HG03571 (cell line): ENCODE measurements at regions not wholly inside any gene's neighbourhood (a gene's known extent, or its start where the extent isn't known, plus 50 kb on each side); places are given as distances from the start of the nearest gene placed in this dataset.

Source experiments
- ATAC-seq: cut with Tn5 transposase; IDR thresholded peaks from one replicate; pipeline ENCODE4 v1.9.1; 2021; ENCODE audit not compliant: unreplicated experiment

GRCh38 chr3:118541796-118542195 lies 492.9 kb downstream of the IGSF11 start:
- no peak for ATAC-seq

- ATAC-seq: no peak
Observed at GRCh38 chr3:118543832-118544231, 490.8 kb downstream of the IGSF11 start.

- no peak for ATAC-seq
Observed at GRCh38 chr3:118544458-118544857, 490.2 kb downstream of the IGSF11 start.

DNA sequence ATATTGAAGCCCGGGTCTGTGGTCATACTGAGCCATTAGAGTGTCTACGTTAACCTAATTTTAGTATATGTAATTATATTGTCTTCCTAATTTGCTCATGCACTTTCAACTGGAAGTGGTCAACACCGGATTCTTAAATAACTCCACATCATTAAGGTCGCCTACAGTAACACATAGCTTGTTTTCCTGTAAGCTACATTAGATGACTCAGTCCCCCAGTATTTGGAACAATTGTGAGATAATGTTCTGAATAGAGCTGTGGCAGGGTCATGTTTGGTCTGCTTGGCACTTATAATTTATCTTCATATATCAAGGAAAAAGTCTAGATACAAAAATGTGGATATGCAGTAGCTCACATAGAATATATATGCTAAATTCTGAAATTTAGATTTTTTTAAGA lies 486.2 kb downstream of the IGSF11 start:
- no peak for ATAC-seq

GRCh38 chr3:118550122-118550521 lies 484.5 kb downstream of the IGSF11 start:
- ATAC-seq: no peak

DNA sequence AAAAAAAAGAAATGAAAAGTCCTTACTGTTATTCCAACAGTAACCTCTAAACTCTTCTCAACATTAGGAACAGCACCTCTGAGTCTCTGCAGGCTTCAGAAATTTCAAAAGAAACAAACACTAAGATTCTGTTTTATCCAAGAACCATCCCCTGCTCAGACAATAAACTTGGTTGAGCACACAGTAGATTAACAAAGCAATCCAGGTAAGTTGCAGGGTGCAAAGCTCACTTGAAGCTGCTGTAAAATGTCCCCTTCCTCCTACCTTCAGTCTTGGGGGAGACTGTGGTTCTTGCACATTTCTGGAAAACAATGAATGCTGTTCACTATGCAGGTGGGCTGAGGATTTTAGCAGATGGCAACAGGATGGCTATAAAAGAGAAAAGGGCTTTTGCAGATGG lies 484.1 kb downstream of the IGSF11 start:
- no peak for ATAC-seq

DNA sequence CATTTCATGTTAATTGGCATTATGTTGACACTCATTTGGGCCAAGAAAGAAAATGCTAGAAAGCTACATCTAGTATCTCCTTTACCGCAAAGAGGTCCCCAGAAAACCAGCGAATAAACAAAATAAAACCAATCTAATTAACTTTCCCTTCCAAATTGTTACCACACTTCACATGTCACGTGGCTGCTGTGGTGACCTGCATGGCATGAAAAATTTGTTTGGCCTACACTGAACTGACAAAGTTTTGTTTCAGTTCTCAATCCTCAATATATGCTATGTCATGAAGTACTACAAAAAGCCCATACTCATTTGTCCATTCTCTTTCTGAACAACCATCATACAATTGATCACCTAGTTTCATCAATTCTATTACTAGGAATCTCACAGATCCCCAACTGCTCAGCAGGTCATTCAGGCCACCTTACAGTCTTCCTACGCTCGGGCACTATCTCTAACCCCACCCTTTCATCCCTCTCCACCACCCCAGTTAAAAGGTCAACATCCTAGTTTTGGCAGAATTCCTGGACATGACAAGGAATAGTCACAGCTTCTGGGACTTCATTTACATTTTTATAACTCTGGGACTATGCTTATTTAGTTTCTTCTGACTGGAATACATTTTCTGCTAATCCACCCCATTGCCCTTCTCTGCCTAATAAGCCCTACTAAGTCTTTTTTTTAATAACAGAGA lies 480.4 kb downstream of the IGSF11 start:
- ATAC-seq: no peak

DNA sequence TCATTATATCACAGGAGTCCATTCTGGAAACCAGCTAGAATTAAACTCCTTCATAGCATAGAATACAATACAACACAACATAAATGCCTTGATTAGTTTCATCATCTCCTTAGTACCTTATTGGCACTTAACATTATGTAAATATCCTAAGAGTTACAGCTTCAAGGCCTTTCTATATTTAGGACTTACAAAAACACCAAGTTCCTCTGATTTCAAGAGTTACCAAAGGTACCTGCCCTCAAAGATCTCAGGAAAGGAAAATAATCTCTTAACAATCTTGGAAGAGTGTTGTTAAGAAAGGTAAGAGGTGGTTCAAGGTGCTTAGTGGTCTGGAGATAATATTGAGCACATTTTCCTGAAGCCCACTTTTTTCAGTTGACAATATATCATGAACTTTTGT lies 477.7 kb downstream of the IGSF11 start:
- no peak for ATAC-seq

DNA sequence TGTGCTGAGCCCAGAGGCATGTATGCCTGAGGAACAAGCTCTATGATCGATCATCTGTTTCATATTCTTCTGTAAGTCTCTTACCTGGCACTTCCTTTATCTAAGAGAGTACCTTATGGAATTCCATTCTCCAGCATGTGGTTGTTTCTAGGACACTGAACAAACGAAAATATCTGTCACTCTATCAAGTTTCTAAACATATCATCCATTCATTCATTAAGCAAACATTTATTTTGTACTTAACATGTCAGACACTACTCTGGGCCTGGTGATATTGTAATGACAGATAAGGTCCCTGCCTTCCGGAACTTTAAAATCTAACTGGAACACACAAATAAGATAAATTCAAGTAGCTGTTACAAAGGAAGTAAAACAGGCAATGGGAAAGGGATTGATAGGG lies 477.1 kb downstream of the IGSF11 start:
- ATAC-seq: no peak

DNA sequence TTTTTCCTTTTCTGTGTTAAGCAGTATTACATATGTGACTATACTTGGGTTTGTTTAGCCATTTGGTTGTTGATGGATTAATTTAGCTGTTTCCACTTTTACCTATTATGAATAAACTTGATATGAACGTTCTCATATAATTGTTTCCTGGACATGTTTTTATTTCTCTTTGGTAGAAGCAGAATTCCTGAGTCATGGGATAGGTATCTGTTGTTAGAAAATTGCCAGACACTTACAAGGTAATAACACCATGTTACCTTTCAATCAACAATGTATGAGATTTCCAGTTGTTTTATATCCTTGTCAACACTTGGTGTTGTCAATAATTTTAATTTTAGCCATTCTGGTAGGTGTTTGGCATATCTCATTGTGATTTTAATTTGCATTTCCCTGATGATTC lies 475.4 kb downstream of the IGSF11 start:
- ATAC-seq: no peak

DNA sequence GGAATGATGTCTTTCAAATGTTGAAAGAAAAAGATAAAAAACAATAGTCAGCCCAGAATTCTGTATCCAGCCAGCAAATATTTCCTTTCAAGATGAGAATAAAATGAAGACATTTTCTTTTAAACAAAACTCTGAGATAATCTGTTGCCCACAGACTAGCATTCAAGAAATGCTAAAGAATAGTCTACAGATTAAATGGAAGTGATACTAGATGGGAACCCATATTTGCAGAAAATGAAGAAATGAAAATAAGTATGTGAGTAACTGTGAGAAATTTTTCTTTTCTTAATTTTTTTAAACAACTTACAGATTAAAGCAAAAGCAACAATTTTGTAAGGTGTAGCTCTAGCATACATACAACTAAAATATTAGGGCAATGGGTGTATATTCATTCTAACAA lies 469.8 kb downstream of the IGSF11 start:
- no peak for ATAC-seq

DNA sequence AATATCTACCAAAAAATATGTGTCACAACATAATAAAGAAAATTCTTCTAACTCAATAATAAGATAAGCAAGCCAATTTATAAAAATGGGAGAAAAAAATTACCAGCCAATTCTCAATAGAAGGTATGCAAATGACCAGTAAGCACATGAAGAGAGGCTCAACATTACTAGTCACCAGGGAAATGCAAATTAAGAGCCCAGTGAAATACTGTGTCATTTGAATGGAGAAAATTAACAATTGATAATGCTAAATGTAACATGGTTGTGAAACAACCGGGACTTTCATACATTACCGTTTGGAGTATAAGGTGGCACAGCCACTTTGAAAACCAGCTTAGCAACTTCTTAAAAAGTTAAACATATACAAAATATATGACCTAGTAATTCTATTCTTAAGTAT lies 460.7 kb downstream of the IGSF11 start:
- no peak for ATAC-seq

DNA sequence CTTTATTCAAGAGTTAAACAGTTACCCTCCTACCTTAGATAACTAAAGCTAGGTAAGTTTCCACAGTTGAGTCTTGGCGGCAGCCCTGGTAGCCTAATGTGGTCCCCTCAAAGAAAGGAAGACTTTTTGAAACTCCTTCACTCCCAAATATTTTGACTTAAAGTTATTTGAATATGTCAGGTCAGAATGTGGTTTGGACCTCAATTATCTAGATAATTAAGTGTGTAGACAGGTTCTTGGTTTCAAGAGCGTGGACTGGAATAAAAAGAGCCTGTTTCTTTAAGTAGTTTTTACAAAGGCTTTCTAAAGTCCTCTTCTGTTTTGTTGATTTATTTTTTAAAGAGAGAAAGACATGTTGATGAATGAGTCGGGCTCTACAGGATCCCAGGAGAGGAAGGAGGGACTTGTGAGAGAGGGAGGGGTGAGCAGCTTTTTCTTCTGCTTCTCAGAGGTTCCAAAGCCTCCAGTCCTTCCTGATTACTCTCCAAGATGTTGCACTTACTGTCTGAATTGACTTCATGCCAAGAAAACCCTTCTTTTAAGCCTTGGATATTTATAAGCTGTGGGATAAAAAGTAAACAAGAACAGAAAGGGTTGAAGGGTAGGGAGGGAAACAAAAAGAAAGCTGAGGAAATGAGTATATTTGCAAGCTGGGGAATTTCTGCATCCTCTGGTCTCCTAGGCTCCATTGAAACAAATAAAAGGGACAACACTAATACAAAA lies 457.4 kb downstream of the IGSF11 start:
- no peak for ATAC-seq

- ATAC-seq: no peak
Observed at GRCh38 chr3:118578559-118578958, 456.1 kb downstream of the IGSF11 start.

DNA sequence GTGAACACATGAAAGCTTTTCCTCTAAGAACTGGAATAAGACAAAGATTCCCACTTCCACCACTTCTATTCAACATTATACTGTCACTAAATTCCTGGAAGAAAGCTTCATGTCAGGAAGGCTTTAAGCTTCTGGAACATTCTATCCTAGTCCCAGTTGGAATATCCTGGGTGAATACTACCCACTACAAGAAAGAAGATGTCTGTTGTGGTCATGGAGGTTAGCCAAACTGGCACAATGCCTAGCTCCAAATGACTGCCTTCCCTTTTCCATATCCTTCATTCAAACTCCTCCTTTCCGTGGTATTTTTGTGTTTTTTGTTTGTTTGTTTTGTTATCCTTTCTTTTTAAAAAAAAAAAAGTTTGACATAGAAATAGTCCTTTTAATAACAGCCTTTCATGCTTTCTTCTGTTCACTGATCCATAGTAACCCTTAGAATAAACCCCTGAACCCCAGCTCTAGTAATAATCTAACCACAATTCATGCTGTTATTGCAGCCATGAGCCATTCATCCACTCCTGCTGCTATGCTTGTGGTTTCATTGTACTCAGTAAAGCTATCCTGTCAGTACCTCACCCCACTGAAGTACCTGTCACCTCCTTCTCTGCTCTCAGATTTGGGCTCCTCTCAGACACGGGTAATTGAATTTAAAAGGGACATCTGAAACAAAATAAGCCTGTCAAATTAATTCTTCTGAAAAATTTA lies 447.5 kb downstream of the IGSF11 start:
- no peak for ATAC-seq

- no peak for ATAC-seq
Observed at GRCh38 chr3:118587847-118588246, 446.8 kb downstream of the IGSF11 start.

DNA sequence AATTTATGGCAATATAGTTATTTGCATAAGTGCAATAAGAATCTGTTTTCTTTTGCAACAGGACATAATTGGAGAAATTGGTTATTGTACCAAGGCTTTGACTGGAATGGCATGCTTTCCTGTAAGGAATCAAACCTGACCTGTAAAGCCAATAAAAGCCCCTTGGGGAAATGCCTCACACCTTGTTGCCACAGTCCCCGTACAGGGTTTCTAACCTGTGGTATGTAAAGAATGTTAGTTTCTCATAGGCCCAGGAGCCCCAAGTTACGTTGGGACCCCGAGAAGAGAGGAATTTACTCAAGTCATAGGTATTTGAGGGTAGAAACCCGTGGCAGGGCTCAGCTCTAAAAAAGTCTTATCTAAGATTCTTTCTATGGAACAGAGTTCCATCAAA lies 441.4 kb downstream of the IGSF11 start:
- ATAC-seq: no peak

- ATAC-seq: no peak
Observed at GRCh38 chr3:118597184-118597583, 437.5 kb downstream of the IGSF11 start.

DNA sequence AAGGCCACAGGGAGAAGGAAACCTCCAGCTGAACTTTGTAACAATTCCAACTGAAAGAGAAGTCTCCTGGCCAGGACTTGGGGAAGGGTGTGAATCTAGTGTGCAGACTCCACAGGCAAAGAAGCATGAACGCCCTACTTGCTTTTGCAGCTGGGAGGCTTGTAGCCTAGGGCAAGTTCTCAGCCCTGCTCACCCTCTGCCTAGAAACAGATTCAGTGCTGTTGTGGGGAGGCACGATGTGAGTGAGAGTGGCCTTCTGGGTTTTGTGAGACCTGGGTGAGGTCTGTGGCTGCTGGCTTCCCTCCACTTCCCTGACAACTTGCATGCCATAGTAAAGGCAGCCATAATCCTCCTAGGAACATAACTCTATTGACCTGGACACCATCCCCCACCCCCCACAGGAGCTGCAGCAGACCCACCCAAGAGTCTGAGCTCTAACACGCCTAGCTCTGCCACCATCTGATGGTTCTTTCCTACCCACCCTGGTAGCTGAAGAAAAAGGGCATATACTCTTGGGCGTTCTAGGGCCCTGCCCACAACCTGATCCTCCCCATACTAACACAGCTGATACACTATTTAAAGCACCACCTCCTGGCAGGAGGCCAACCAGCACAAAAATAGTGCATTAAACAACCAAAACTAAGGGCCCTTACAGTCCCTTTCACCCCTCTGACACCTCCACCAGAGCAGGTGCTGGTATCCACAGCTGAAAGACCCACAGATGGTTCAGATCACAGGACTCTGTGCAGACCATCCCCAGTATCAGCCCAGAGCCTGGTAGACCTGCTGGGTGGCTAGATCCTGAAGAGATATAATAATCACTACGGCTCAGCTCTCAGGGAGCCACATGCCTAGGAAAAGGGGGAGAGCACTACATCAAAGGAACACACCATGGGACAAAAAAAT lies 426.5 kb downstream of the IGSF11 start:
- no peak for ATAC-seq

DNA sequence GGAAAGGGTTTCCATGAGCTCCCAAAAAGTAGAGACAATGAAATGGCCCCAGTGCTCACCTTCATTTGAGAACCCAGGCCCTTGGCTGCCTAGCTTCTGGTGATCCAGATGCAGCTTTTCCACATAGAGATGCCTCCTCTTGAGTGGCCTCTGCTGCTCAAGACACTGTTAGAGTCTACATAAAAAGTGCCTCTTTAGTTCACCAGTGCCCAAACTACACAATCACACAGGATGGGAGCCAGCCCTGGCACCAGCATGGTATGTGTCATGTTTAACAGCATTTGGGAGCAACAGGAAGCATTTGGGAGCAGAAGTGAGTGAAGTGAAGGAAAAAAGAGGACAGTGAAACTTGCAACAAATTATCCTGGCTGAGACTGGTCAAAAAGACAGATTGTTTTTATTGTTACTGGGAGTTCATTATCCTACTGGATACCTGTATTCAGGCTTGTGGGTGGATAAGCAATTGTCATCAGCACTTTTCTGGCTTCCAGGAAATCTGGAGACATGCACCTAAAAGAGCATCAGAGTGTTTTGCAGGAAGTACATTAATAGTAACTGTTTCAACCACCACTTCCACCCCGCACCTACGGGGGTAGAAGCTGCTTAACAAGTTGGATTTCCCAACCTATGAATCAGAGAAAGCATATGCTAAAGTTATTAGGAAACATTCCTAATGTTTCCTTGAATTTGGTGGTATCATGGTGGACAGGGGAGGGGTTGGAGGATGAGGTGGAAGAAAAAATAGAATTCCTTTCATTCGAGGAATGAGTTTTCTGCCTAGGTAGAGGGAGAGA lies 416.2 kb downstream of the IGSF11 start:
- ATAC-seq: no peak
